ENCODE measurements at regions not wholly inside any gene's neighbourhood (a gene's known extent, or its start where the extent isn't known, plus 50 kb on each side); places are given as distances from the start of the nearest gene placed in this dataset.

- no peak for TF ChIP-seq CHD7 (IDR thresholded peaks at IDR 0.05; ENCODE audit: insufficient replicate concordance, low read length)
- no peak for TF ChIP-seq CREB1 (IDR thresholded peaks at IDR 0.05)
- TF ChIP-seq POU5F1 (IDR thresholded peaks at IDR 0.05; ENCODE audit: low read depth, low read length): no peak
- no peak for TF ChIP-seq SIX5 (IDR thresholded peaks at IDR 0.05; ENCODE audit: low read depth, low read length)
- no peak for TF ChIP-seq POLR2A (IDR thresholded peaks at IDR 0.05; ENCODE audit: control extremely low read depth in 1 of 2, low read depth in 2 of 2, low read length in 2 of 2)
- TF ChIP-seq GABPA (IDR thresholded peaks at IDR 0.05; ENCODE audit: borderline replicate concordance, insufficient read depth, low read length): no peak
Observed at GRCh38 chr2:200730302-200730701, 81.4 kb upstream of the BZW1 start (continued).
